ENCODE measurements at regions not wholly inside any gene's neighbourhood (a gene's known extent, or its start where the extent isn't known, plus 50 kb on each side); places are given as distances from the start of the nearest gene placed in this dataset.
"Not testable (repeated sequence)": the region's sequence is repeated elsewhere in the genome, so short reads cannot be mapped to it uniquely, and the experiment has no call there.

- no peak for DNase-seq
Measured at GRCh38 chr9:3773362-3774060, 247.7 kb upstream of the RFX3 start.

GRCh38 chr9:3769646-3770045 lies 243.8 kb upstream of the RFX3 start:
- DNase-seq: no peak

- no peak for DNase-seq
Measured at GRCh38 chr9:3768712-3769457, 243.1 kb upstream of the RFX3 start.

- no peak for DNase-seq
Measured at GRCh38 chr9:3768286-3768685, 242.5 kb upstream of the RFX3 start.

- no peak for DNase-seq
Measured at GRCh38 chr9:3762076-3762475, 236.3 kb upstream of the RFX3 start.

GRCh38 chr9:3760031-3760430 lies 234.2 kb upstream of the RFX3 start:
- no peak for DNase-seq

- DNase-seq: no peak
Measured at GRCh38 chr9:3758816-3759576, 233.2 kb upstream of the RFX3 start.

- no peak for DNase-seq
Measured at GRCh38 chr9:3756071-3756470, 230.3 kb upstream of the RFX3 start.

- DNase-seq: no peak
Measured at GRCh38 chr9:3751125-3751758, 225.4 kb upstream of the RFX3 start.

- DNase-seq: no peak
Measured at GRCh38 chr9:3750321-3750720, 224.5 kb upstream of the RFX3 start.

GRCh38 chr9:3746296-3747275 lies 220.8 kb upstream of the RFX3 start:
- no peak for DNase-seq

GRCh38 chr9:3743901-3744413 lies 218.2 kb upstream of the RFX3 start:
- no peak for DNase-seq

- DNase-seq: no peak
Measured at GRCh38 chr9:3742586-3742985, 216.8 kb upstream of the RFX3 start.

GRCh38 chr9:3741729-3742128 lies 215.9 kb upstream of the RFX3 start:
- no peak for DNase-seq

- DNase-seq: no peak
Measured at GRCh38 chr9:3740690-3741419, 215.1 kb upstream of the RFX3 start.

- DNase-seq: no peak
Measured at GRCh38 chr9:3736161-3736560, 210.4 kb upstream of the RFX3 start.

GRCh38 chr9:3735251-3735650 lies 209.4 kb upstream of the RFX3 start:
- no peak for DNase-seq

GRCh38 chr9:3733527-3734262 lies 207.9 kb upstream of the RFX3 start:
- DNase-seq: not testable (repeated sequence)

- no peak for DNase-seq
Measured at GRCh38 chr9:3733039-3733408, 207.2 kb upstream of the RFX3 start.

Data from NCI-H187 treated with DMSO at 0.1 percent for 48 hours (cell line).